DOHH2 (cell line): ENCODE measurements at regions not wholly inside any gene's neighbourhood (a gene's known extent, or its start where the extent isn't known, plus 50 kb on each side); places are given as distances from the start of the nearest gene placed in this dataset.

ENCODE experiments used
- EZH2phosphoT487 ChIP-seq: fragments of 200-600 bp; sonication (generic); IDR thresholded peaks from 2 replicates; pipeline ENCODE4 v1.6.1; 2017; ENCODE audit warnings: borderline replicate concordance, mild to moderate bottlenecking, antibody characterized with exemption, low read length, moderate library complexity, mixed read lengths
- TF ChIP-seq, protein P1 (sequence below): fragments of 200-600 bp; sonication (generic); IDR thresholded peaks from one replicate; pipeline ENCODE4 v1.5.1; 2014; ENCODE audit warnings: antibody characterized with exemption, mild to moderate bottlenecking, low read depth, low read length; ENCODE audit not compliant: poor library complexity, severe bottlenecking

DNA sequence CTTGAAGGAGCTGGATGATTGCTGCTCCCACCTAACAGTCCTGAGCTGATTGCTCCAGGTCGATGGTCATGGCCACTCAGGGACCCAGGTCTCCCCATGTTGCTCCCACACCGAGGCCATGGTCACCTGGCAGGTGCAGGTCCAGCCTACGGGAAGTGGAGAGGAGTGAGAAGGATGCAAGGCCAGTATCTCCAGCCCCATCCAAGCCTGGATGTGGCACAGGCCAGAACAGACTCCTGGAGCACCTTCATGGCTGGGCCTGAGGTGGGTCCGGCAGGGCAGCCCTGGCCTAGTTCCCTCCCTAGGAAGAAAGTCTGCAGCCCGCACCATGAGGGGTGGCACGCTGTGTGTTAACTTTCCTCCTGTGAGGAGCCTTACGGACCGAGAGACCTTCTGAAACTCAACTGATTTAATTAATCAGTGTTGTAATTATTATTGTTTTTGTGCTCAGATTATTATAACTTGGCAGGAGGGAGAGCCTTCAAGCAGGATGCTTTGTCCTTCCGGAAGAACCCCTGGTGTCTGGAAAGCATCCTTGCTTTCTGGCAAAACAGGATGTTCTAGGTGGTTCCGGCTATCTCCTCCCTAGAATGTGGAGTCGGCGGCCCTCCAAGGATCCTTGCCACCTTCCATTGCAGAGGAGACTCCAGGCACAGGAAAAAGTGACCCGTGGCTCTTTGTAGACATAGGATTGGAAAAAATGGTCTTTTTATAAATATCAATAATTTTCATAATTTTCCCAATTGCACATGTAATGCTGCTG is 92.3 kb upstream of the ADRA2C start:
- TF ChIP-seq, protein P1, sequence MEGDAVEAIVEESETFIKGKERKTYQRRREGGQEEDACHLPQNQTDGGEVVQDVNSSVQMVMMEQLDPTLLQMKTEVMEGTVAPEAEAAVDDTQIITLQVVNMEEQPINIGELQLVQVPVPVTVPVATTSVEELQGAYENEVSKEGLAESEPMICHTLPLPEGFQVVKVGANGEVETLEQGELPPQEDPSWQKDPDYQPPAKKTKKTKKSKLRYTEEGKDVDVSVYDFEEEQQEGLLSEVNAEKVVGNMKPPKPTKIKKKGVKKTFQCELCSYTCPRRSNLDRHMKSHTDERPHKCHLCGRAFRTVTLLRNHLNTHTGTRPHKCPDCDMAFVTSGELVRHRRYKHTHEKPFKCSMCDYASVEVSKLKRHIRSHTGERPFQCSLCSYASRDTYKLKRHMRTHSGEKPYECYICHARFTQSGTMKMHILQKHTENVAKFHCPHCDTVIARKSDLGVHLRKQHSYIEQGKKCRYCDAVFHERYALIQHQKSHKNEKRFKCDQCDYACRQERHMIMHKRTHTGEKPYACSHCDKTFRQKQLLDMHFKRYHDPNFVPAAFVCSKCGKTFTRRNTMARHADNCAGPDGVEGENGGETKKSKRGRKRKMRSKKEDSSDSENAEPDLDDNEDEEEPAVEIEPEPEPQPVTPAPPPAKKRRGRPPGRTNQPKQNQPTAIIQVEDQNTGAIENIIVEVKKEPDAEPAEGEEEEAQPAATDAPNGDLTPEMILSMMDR, result no peak
- no peak for TF ChIP-seq EZH2phosphoT487
